ENCODE measurements at regions not wholly inside any gene's neighbourhood (a gene's known extent, or its start where the extent isn't known, plus 50 kb on each side); places are given as distances from the start of the nearest gene placed in this dataset.
A peak's percentile ranks its signal among the peaks of the same experiment; 100 is the strongest.

GRCh38 chr2:223669453-223670225, 67.5 kb upstream of the SCG2 start:
- Histone ChIP-seq H3K4me3 (no peak overlapping the region), H3K9me3 (no peaks in the 10 kb centered on the region)
- ATAC-seq (ENCODE audit: low FRiP score in 2 of 2): no peak

DNA sequence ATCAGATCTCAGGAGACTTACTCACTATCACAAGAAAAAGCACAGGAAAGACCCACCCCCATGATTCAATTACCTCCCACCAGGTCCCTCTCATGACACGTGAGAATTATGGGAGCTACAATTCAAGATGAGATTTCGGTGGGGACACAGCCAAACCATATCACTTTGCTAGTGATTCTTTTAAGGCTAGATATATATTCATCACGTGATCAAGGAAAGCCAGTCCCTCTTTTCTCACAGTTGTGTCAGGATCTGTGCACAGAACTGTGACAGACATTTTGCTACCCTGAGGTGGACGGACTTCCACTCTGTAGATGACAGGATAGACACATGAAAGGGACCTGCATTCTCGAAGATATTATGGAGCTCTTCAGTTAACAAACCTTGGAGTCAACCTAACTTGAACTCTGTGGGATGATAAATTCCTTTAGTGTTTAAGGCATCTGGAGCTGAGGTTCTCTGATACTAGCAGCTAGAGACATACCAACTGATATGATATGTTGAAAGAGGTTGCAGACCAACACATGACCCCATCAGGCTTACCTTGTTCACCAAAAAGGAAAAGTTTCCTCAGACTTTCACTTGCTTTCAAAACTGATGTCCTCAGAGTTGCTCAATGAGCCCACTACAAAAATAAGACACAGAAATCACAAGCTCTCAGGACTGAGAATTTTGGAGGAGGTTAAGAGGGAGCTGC, 66.3 kb upstream of the SCG2 start:
- TF ChIP-seq POLR2A (IDR thresholded peaks at IDR 0.05) (no peak), CTCF (IDR thresholded peaks at IDR 0.05) (no peak), EP300 (IDR thresholded peaks at IDR 0.05) (no peak), POLR2AphosphoS5 (IDR thresholded peaks at IDR 0.05) (no peak)
- no peaks in the 10 kb centered on the region for H3K4me1 ChIP-seq
- H3K27me3 ChIP-seq: no peaks in the 10 kb centered on the region
- ATAC-seq (ENCODE audit: low FRiP score in 2 of 2): no peak
- no peaks in the 10 kb centered on the region for H3K9me3 ChIP-seq
- H3K27ac ChIP-seq: no peak overlapping the region
- H3K36me3 ChIP-seq: no peaks in the 10 kb centered on the region
- WGBS, 2 donors: 69 to 82% methylated on average over 5 of the region's 5 CpGs
- DNase-seq: no peak
- H3K4me3 ChIP-seq: no peak overlapping the region

More at GRCh38 chr2:223669453-223670225, 67.5 kb upstream of the SCG2 start:
- TF ChIP-seq POLR2A (IDR thresholded peaks at IDR 0.05) (no peak), EP300 (IDR thresholded peaks at IDR 0.05) (no peak), POLR2AphosphoS5 (IDR thresholded peaks at IDR 0.05) (no peak), CTCF (IDR thresholded peaks at IDR 0.05) (no peak)
- Histone ChIP-seq H3K4me1 (no peaks in the 10 kb centered on the region), H3K27me3 (no peaks in the 10 kb centered on the region), H3K36me3 (no peaks in the 10 kb centered on the region), H3K27ac (no peak overlapping the region)
- DNase-seq: no peak
- WGBS, 2 donors: 70 to 75% methylated on average over 8 of the region's 8 CpGs

DNA sequence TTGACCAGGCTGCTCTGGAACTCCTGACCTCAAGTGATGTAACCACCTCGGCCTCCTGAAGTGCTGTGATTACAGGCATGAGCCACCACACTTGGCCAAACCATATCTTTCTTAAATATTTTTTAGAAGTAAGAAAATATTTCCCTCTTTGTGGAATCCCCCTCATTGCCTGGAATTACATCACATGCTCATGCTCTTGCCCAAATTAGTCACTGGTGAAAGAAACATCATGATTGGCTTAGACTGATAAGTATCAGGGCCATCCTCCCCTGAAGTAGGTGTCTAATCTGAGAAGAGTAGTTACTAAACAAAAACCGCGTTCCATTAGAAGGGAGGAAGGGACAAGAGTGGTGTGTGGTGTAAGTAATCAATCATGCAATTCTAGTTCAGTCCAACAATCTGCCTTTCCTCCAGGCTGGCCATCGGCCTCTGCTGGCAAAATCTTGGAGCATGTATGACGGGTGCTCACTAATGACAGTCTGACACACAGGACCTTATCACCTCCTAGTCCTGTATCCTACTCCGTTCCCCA, 52.3 kb upstream of the SCG2 start:
- DNase-seq (no peak), ATAC-seq (ENCODE audit: low FRiP score in 2 of 2) (peak in 1 of 2 donors; percentile 10)
- Histone ChIP-seq H3K4me1 (no peaks in the 10 kb centered on the region), H3K27ac (no peak overlapping the region), H3K4me3 (no peak overlapping the region), H3K36me3 (no peaks in the 10 kb centered on the region), H3K9me3 (no peaks in the 10 kb centered on the region), H3K27me3 (no peaks in the 10 kb centered on the region)
- 80% methylated on average over 6 of the region's 6 CpGs for WGBS, 2 donors
- TF ChIP-seq POLR2A (IDR thresholded peaks at IDR 0.05): no peak
- no peak for TF ChIP-seq EP300 (IDR thresholded peaks at IDR 0.05)
- TF ChIP-seq POLR2AphosphoS5 (IDR thresholded peaks at IDR 0.05): no peak
- no peak for TF ChIP-seq CTCF (IDR thresholded peaks at IDR 0.05)

- Histone ChIP-seq H3K27ac (no peak overlapping the region), H3K4me3 (no peak overlapping the region), H3K9me3 (no peaks in the 10 kb centered on the region), H3K4me1 (no peaks in the 10 kb centered on the region), H3K27me3 (no peaks in the 10 kb centered on the region), H3K36me3 (no peaks in the 10 kb centered on the region)
- ATAC-seq (ENCODE audit: low FRiP score in 2 of 2) (no peak), DNase-seq (no peak)
- 93 to 97% methylated on average over 1 of the region's 1 CpG for WGBS, 2 donors
- TF ChIP-seq POLR2A (IDR thresholded peaks at IDR 0.05) (no peak), EP300 (IDR thresholded peaks at IDR 0.05) (no peak), POLR2AphosphoS5 (IDR thresholded peaks at IDR 0.05) (no peak)
These were observed 50.7 kb upstream of the SCG2 start for GRCh38 chr2:223652902-223653301.

DNA sequence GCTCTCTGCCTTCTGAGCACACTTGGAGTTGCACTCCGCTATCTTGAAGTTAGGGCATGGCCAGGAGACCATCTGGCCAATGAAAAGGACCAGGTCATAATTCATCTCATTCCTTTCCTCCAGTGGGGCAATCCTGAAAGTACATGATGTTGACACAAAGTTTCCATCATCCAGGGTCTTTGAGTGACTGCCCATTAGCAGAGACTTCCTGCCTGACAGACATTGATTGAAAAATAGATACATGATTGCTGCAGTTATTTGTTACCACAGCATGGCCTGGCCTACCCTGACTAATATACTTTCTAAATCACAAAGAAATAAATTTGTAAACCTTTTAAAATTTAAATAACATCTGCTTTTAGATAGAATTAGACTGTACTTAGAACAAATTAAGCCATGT, 50.0 kb upstream of the SCG2 start:
- Histone ChIP-seq H3K27ac (no peak overlapping the region), H3K36me3 (no peaks in the 10 kb centered on the region), H3K4me3 (no peak overlapping the region), H3K9me3 (no peaks in the 10 kb centered on the region), H3K27me3 (no peaks in the 10 kb centered on the region), H3K4me1 (no peaks in the 10 kb centered on the region)
- WGBS, 2 donors: 81 to 100% methylated on average over 1 of the region's 1 CpG
- TF ChIP-seq POLR2A (IDR thresholded peaks at IDR 0.05) (no peak), POLR2AphosphoS5 (IDR thresholded peaks at IDR 0.05) (no peak), CTCF (IDR thresholded peaks at IDR 0.05) (no peak), EP300 (IDR thresholded peaks at IDR 0.05) (no peak)
- ATAC-seq (ENCODE audit: low FRiP score in 2 of 2) (no peak), DNase-seq (no peak)
